OCI-LY1 (cell line): ENCODE measurements at regions not wholly inside any gene's neighbourhood (a gene's known extent, or its start where the extent isn't known, plus 50 kb on each side); places are given as distances from the start of the nearest gene placed in this dataset.
A peak's percentile ranks its signal among the peaks of the same experiment; 100 is the strongest.

Experiments used
- H2AFZ ChIP-seq: fragments of 200-600 bp; sonication (generic), shearing (Covaris generic); 2 replicates; pipeline ENCODE4 v1.6.0; 2014; ENCODE audit warnings: antibody characterized with exemption, mild to moderate bottlenecking, low read length
- H3F3A ChIP-seq: fragments of 200-600 bp; sonication (generic), shearing (Covaris generic); 2 replicates; pipeline ENCODE4 v1.6.0; 2014; ENCODE audit warnings: mild to moderate bottlenecking, antibody characterized with exemption, low read length, moderate library complexity; ENCODE audit not compliant: insufficient read depth
- H3K27ac ChIP-seq: fragments of 200-600 bp; sonication (generic); 2 replicates; pipeline ENCODE4 v1.5.1; 2014; ENCODE audit warnings: low read length, mixed run types, mild to moderate bottlenecking, low read depth; ENCODE audit not compliant: poor library complexity, severe bottlenecking
- H3K27me3 ChIP-seq: fragments of 200-600 bp; sonication (generic); 2 replicates; pipeline ENCODE4 v1.6.0; 2014; ENCODE audit warnings: antibody characterized with exemption, mild to moderate bottlenecking, low read length, moderate library complexity; ENCODE audit not compliant: insufficient read depth
- H3K36me3 ChIP-seq: fragments of 200-600 bp; sonication (generic); 2 replicates; pipeline ENCODE4 v1.6.1; 2014; ENCODE audit warnings: mild to moderate bottlenecking, antibody characterized with exemption, low read length, moderate library complexity, mixed read lengths; ENCODE audit not compliant: insufficient read depth
- H3K4me1 ChIP-seq: fragments of 200-600 bp; sonication (generic); 2 replicates; pipeline ENCODE4 v1.5.1; 2014; ENCODE audit warnings: mild to moderate bottlenecking, low read length, moderate library complexity; ENCODE audit not compliant: insufficient read depth, severe bottlenecking
- H3K4me2 ChIP-seq: fragments of 200-600 bp; sonication (generic), shearing (Covaris generic); 2 replicates; pipeline ENCODE4 v1.6.1; 2014; ENCODE audit warnings: low read length
- H3K4me3 ChIP-seq: fragments of 200-600 bp; sonication (generic); 2 replicates; pipeline ENCODE4 v1.5.1; 2014; ENCODE audit warnings: low read length, low read depth, mild to moderate bottlenecking, mixed read lengths; ENCODE audit not compliant: poor library complexity, severe bottlenecking
- H3K79me2 ChIP-seq: fragments of 200-600 bp; shearing (Covaris generic); 2 replicates; pipeline ENCODE4 v1.6.1; 2016; ENCODE audit warnings: mixed run types, low read length, mixed read lengths; ENCODE audit not compliant: insufficient read depth
- H3K9ac ChIP-seq: fragments of 200-600 bp; sonication (generic), shearing (Covaris generic); 2 replicates; pipeline ENCODE4 v1.6.1; 2014; ENCODE audit warnings: mild to moderate bottlenecking, low read length, mixed read lengths
- H3K9me2 ChIP-seq: fragments of 200-600 bp; sonication (generic), shearing (Covaris generic); 2 replicates; pipeline ENCODE4 v1.6.1; 2014; ENCODE audit warnings: low read depth, mild to moderate bottlenecking, low read length, mixed read lengths
- H3K9me3 ChIP-seq: fragments of 200-600 bp; shearing (Covaris generic); 2 replicates; pipeline ENCODE4 v1.6.1; 2014; ENCODE audit warnings: low read length, mixed read lengths
- H4K20me1 ChIP-seq: fragments of 200-600 bp; sonication (generic), shearing (Covaris generic); 2 replicates; pipeline ENCODE4 v1.6.0; 2016; ENCODE audit warnings: mild to moderate bottlenecking, low read length; ENCODE audit not compliant: insufficient read depth
- CTCF ChIP-seq: fragments of 200-600 bp; sonication (generic), shearing (Covaris generic); IDR thresholded peaks from 2 replicates; pipeline ENCODE4 v1.5.1; 2017; ENCODE audit warnings: mild to moderate bottlenecking, antibody characterized with exemption, low read length, moderate library complexity, mixed read lengths
- EZH2 ChIP-seq: fragments of 200-600 bp; sonication (generic), shearing (Covaris generic); IDR thresholded peaks from 2 replicates; pipeline ENCODE4 v1.8.0; 2017; ENCODE audit warnings: borderline replicate concordance, mixed run types, mild to moderate bottlenecking, antibody characterized with exemption, low read length, moderate library complexity, mixed read lengths

DNA sequence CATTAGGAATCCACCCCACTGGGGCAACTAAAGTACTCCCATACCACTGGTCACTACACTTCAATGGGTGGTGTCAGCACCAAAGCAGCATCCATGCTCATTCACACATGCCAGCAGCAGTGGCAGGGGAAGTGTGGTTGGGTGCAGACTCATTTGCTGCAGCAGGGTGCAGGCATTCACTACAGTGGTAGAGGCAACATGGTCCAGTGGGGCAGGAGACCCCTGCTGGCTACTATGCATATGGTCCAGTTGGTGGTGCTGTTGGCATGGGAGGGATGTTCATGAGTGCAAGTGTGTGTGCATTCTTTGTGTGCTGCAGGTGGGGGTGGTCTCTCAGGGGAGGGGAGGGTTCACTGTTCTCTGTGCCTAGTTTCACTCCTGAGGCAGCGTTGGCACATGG lies 908.4 kb upstream of the NOVA1 start:
- peak; percentile 8; the same call in 1 of the 2 replicates for TF ChIP-seq CTCF
- TF ChIP-seq EZH2, result no peak
- no peak overlapping the region for H3K9ac ChIP-seq
- no peak overlapping the region for H2AFZ ChIP-seq
- H3K36me3 ChIP-seq, result no peaks in the 10 kb centered on the region
- H3K79me2 ChIP-seq, result no peaks in the 10 kb centered on the region
- no peaks in the 10 kb centered on the region for H3K4me1 ChIP-seq
- H3K9me3 ChIP-seq, result no peaks in the 10 kb centered on the region
- H3K9me2 ChIP-seq, result no peaks in the 10 kb centered on the region
- no peak overlapping the region for H3K27ac ChIP-seq
- H3F3A ChIP-seq, result no peaks in the 10 kb centered on the region
- no peak overlapping the region for H3K4me2 ChIP-seq
- no peak overlapping the region for H3K4me3 ChIP-seq
- H4K20me1 ChIP-seq, result no peaks in the 10 kb centered on the region
- no peaks in the 10 kb centered on the region for H3K27me3 ChIP-seq

GRCh38 chr14:27528328-27528727 lies 930.5 kb upstream of the NOVA1 start:
- Histone ChIP-seq H3F3A (no peaks in the 10 kb centered on the region), H4K20me1 (no peaks in the 10 kb centered on the region), H2AFZ (no peak overlapping the region), H3K4me1 (no peaks in the 10 kb centered on the region), H3K9ac (no peak overlapping the region), H3K79me2 (no peaks in the 10 kb centered on the region), H3K9me2 (no peaks in the 10 kb centered on the region), H3K27ac (no peak overlapping the region), H3K27me3 (no peaks in the 10 kb centered on the region), H3K4me2 (no peak overlapping the region), H3K4me3 (no peak overlapping the region), H3K36me3 (no peaks in the 10 kb centered on the region), H3K9me3 (no peaks in the 10 kb centered on the region)
- TF ChIP-seq EZH2 (no peak), CTCF (peak; percentile 53; the same call in 1 of the 2 replicates)

- Histone ChIP-seq H3K79me2 (no peaks in the 10 kb centered on the region), H3K9ac (no peak overlapping the region), H3K27me3 (no peaks in the 10 kb centered on the region), H3K27ac (no peak overlapping the region), H2AFZ (no peak overlapping the region), H3K9me2 (no peaks in the 10 kb centered on the region), H3K4me2 (no peak overlapping the region), H3K4me3 (no peak overlapping the region), H3K36me3 (no peaks in the 10 kb centered on the region), H4K20me1 (no peaks in the 10 kb centered on the region), H3K4me1 (no peaks in the 10 kb centered on the region), H3K9me3 (no peaks in the 10 kb centered on the region), H3F3A (no peaks in the 10 kb centered on the region)
- TF ChIP-seq EZH2 (no peak), CTCF (no peak)
Observed at GRCh38 chr14:27536748-27537147, 938.9 kb upstream of the NOVA1 start.
